SU-DHL-6 (cell line): ENCODE measurements at regions not wholly inside any gene's neighbourhood (a gene's known extent, or its start where the extent isn't known, plus 50 kb on each side); places are given as distances from the start of the nearest gene placed in this dataset.

ENCODE experiments used
- CTCF ChIP-seq: fragments of 200-600 bp; sonication (generic); IDR thresholded peaks from one replicate; pipeline ENCODE4 v1.5.1; 2017; ENCODE audit warnings: antibody characterized with exemption, mild to moderate bottlenecking, low read length, moderate library complexity; ENCODE audit not compliant: insufficient read depth, poor library complexity, severe bottlenecking
- EZH2phosphoT487 ChIP-seq: fragments of 200-600 bp; sonication (generic), shearing (Covaris generic); conservative IDR thresholded peaks from 2 replicates; pipeline ENCODE4 v1.6.1; 2018; ENCODE audit warnings: mild to moderate bottlenecking, antibody characterized with exemption, low read length, moderate library complexity, mixed read lengths

GRCh38 chr22:27543460-27543859 lies 258.1 kb downstream of the MN1 start:
- TF ChIP-seq CTCF (no peak), EZH2phosphoT487 (no peak)
